OCI-LY3 (cell line): ENCODE measurements at regions not wholly inside any gene's neighbourhood (a gene's known extent, or its start where the extent isn't known, plus 50 kb on each side); places are given as distances from the start of the nearest gene placed in this dataset.

Experiments
- H2AFZ ChIP-seq: fragments of 200-600, 300-600 bp; shearing (Covaris generic); 2 replicates; pipeline ENCODE4 v1.6.0; 2014; ENCODE audit warnings: antibody characterized with exemption, low read depth, low read length
- H3K27ac ChIP-seq: fragments of 200-600, 300-600 bp; sonication (generic); 2 replicates; pipeline ENCODE4 v1.5.1; 2014; ENCODE audit warnings: mild to moderate bottlenecking, low read length, moderate library complexity, mixed read lengths
- H3K27me3 ChIP-seq: fragments of 200-600, 300-600 bp; sonication (generic); 2 replicates; pipeline ENCODE4 v1.6.1; 2014; ENCODE audit warnings: low read depth, low read length, mixed read lengths
- H3K36me3 ChIP-seq: fragments of 200-600, 300-600 bp; sonication (generic); replicated peaks from 2 replicates; pipeline ENCODE3; 2014; ENCODE audit warnings: low read depth, low read length, mixed read lengths
- H3K4me1 ChIP-seq: fragments of 300-600, 200-600 bp; sonication (generic); 2 replicates; pipeline ENCODE4 v1.6.1; 2014; ENCODE audit warnings: low read length, mixed read lengths
- H3K4me2 ChIP-seq: fragments of 200-600, 300-600 bp; sonication (generic); 2 replicates; pipeline ENCODE4 v1.6.1; 2014; ENCODE audit warnings: low read length, mixed read lengths
- H3K4me3 ChIP-seq: fragments of 300-600, 200-600 bp; sonication (generic); 2 replicates; pipeline ENCODE4 v1.5.1; 2014; ENCODE audit warnings: antibody characterized with exemption, mild to moderate bottlenecking, low read length, moderate library complexity
- H3K79me2 ChIP-seq: fragments of 300-600, 200-600 bp; shearing (Covaris generic); 2 replicates; pipeline ENCODE4 v1.6.1; 2014; ENCODE audit warnings: mild to moderate bottlenecking, low read length, mixed read lengths
- H3K9ac ChIP-seq: fragments of 300-600, 200-600 bp; shearing (Covaris generic); 2 replicates; pipeline ENCODE4 v1.6.0; 2014; ENCODE audit warnings: mild to moderate bottlenecking, low read length, moderate library complexity
- H3K9me3 ChIP-seq: fragments of 200-600, 300-600 bp; shearing (Covaris generic); 2 replicates; pipeline ENCODE4 v1.6.1; 2014; ENCODE audit warnings: low read length, mixed read lengths; ENCODE audit not compliant: insufficient read depth
- H4K20me1 ChIP-seq: fragments of 200-600, 300-600 bp; sonication (generic); 2 replicates; pipeline ENCODE4 v1.6.1; 2016; ENCODE audit warnings: low read length, mixed read lengths; ENCODE audit not compliant: insufficient read depth
- CTCF ChIP-seq: fragments of 200-600, 300-600 bp; sonication (generic); IDR thresholded peaks from 2 replicates; pipeline ENCODE4 v1.5.1; 2014; ENCODE audit warnings: antibody characterized with exemption, low read length, low read depth
- EZH2phosphoT487 ChIP-seq: fragments of 200-600 bp; shearing (Covaris generic); IDR thresholded peaks from 2 replicates; pipeline ENCODE4 v1.6.1; 2018; ENCODE audit warnings: antibody characterized with exemption, mixed run types, low read depth

- no peaks in the 10 kb centered on the region for H3K79me2 ChIP-seq
- H3K9ac ChIP-seq = no peak overlapping the region
- no peaks in the 10 kb centered on the region for H4K20me1 ChIP-seq
- peaks cover 8% of the 10 kb centered on the region; the same call in 1 of the 2 replicates for H3K4me1 ChIP-seq
- H3K27me3 ChIP-seq = no peaks in the 10 kb centered on the region
- H3K27ac ChIP-seq = no peak overlapping the region
- no peak overlapping the region for H3K4me2 ChIP-seq
- no peaks in the 10 kb centered on the region for H3K9me3 ChIP-seq
- no peak overlapping the region for H2AFZ ChIP-seq
- no peaks in the 10 kb centered on the region for H3K36me3 ChIP-seq
- TF ChIP-seq CTCF (no peak), EZH2phosphoT487 (no peak)
- H3K4me3 ChIP-seq = no peak overlapping the region
Measured at GRCh38 chr2:217063238-217063755, 203.4 kb upstream of the TNP1 start.

- peaks cover 8% of the 10 kb centered on the region; the same call in 1 of the 2 replicates for H3K4me1 ChIP-seq
- no peak overlapping the region for H3K9ac ChIP-seq
- H3K27me3 ChIP-seq = no peaks in the 10 kb centered on the region
- H3K36me3 ChIP-seq = no peaks in the 10 kb centered on the region
- H3K9me3 ChIP-seq = no peaks in the 10 kb centered on the region
- TF ChIP-seq CTCF (no peak), EZH2phosphoT487 (no peak)
- H3K4me3 ChIP-seq = no peak overlapping the region
- no peaks in the 10 kb centered on the region for H3K79me2 ChIP-seq
- no peak overlapping the region for H3K27ac ChIP-seq
- H4K20me1 ChIP-seq = no peaks in the 10 kb centered on the region
- H2AFZ ChIP-seq = no peak overlapping the region
- H3K4me2 ChIP-seq = no peak overlapping the region
Measured at GRCh38 chr2:217062768-217063167, 202.9 kb upstream of the TNP1 start.

- TF ChIP-seq CTCF (no peak), EZH2phosphoT487 (no peak)
- H2AFZ ChIP-seq = no peak overlapping the region
- H3K4me2 ChIP-seq = no peak overlapping the region
- H3K27ac ChIP-seq = no peak overlapping the region
- no peak overlapping the region for H3K4me3 ChIP-seq
- H4K20me1 ChIP-seq = no peaks in the 10 kb centered on the region
- no peaks in the 10 kb centered on the region for H3K27me3 ChIP-seq
- H3K9ac ChIP-seq = no peak overlapping the region
- no peaks in the 10 kb centered on the region for H3K9me3 ChIP-seq
- no peaks in the 10 kb centered on the region for H3K36me3 ChIP-seq
- H3K79me2 ChIP-seq = no peaks in the 10 kb centered on the region
- peaks cover 8% of the 10 kb centered on the region; the same call in 1 of the 2 replicates for H3K4me1 ChIP-seq
Measured at GRCh38 chr2:217061916-217062505, 202.1 kb upstream of the TNP1 start.

GRCh38 chr2:217060951-217061547 is 201.2 kb upstream of the TNP1 start:
- H3K4me3 ChIP-seq = no peak overlapping the region
- no peak overlapping the region for H3K4me2 ChIP-seq
- no peak overlapping the region for H2AFZ ChIP-seq
- H3K4me1 ChIP-seq = peaks cover 8% of the 10 kb centered on the region; the same call in 1 of the 2 replicates
- TF ChIP-seq CTCF (no peak), EZH2phosphoT487 (no peak)
- H3K27me3 ChIP-seq = no peaks in the 10 kb centered on the region
- H3K36me3 ChIP-seq = no peaks in the 10 kb centered on the region
- no peaks in the 10 kb centered on the region for H4K20me1 ChIP-seq
- no peak overlapping the region for H3K9ac ChIP-seq
- H3K79me2 ChIP-seq = no peaks in the 10 kb centered on the region
- H3K9me3 ChIP-seq = no peaks in the 10 kb centered on the region
- H3K27ac ChIP-seq = no peak overlapping the region
